HepG2 (cell line): ENCODE measurements at regions not wholly inside any gene's neighbourhood (a gene's known extent, or its start where the extent isn't known, plus 50 kb on each side); places are given as distances from the start of the nearest gene placed in this dataset.

Experiments used
- ATAC-seq: fragments of 200-7000 bp; cut with Tn5 transposase; 3 replicates; pipeline ENCODE4 v1.9.1; 2020; ENCODE audit warnings: mild to moderate bottlenecking, moderate library complexity
- BruUV-seq: library from RNA; stranded (reverse); fragments of 400-500 nt; replicated peaks from 2 replicates; lab custom pipeline; 2021; lab: Mats Ljungman, UMichigan
- CTCF ChIA-PET: fragments of 300-600 bp; formaldehyde crosslinking; extraction: SDS; loops from one replicate; lab custom pipeline; 2021; ENCODE audit warnings: low total read pairs, inconsistent platforms, low intra/inter-chr PET ratio; lab: Yijun Ruan, JAX
- POLR2A ChIA-PET: fragments of 350-600 bp; sonication (Branson Sonifier 250); formaldehyde crosslinking; loops from one replicate; lab custom pipeline; 2020; ENCODE audit warnings: antibody characterized with exemption, inconsistent platforms; lab: Yijun Ruan, JAX
- DNase-seq: peaks from one replicate; pipeline ENCODE4 v3.0.0-alpha.2; 2015; ENCODE audit warnings: low spot score
- FAIRE-seq: peaks from 3 replicates; lab custom pipeline; 2011; peaks lifted over from hg19 to GRCh38; lab: Jason Lieb, UNC
- H2AFZ ChIP-seq: one replicate; pipeline ENCODE4 v1.6.1; 2011; ENCODE audit warnings: low read length, inconsistent platforms
- H3K27ac ChIP-seq: fragments of 300-600 bp; 3 replicates; pipeline ENCODE4 v1.8.0; 2011; ENCODE audit warnings: mixed run types, mild to moderate bottlenecking, mixed read lengths, low read length, inconsistent platforms; ENCODE audit not compliant: insufficient read depth; ENCODE audit errors: extremely low read length
- H3K27me3 ChIP-seq, 2 experiments: fragments of 200-600 bp in 1 of 2; 2 replicates in 1 of 2; 3 replicates in 1 of 2; pipeline versions ENCODE4 v1.6.0 to v1.8.0; 2011; ENCODE audit warnings: low read length in 2 of 2, mild to moderate bottlenecking in 2 of 2, moderate library complexity in 2 of 2, inconsistent platforms in 1 of 2; ENCODE audit not compliant: insufficient read depth in 2 of 2, control insufficient read depth in 1 of 2
- H3K36me3 ChIP-seq, 2 experiments: fragments of 200-600 bp in 1 of 2; replicated peaks in 1 of 2; 2 replicates in 1 of 2; 3 replicates in 1 of 2; pipeline versions ENCODE4 v1.5.1 to v1.8.0; 2011; ENCODE audit warnings: low read length in 2 of 2, inconsistent platforms in 1 of 2; ENCODE audit not compliant: insufficient read depth in 2 of 2, control insufficient read depth in 1 of 2
- H3K4me1 ChIP-seq: 2 replicates; pipeline ENCODE4 v1.5.1; 2012; ENCODE audit warnings: low read length, inconsistent platforms; ENCODE audit not compliant: insufficient read depth
- H3K4me2 ChIP-seq: 2 replicates; pipeline ENCODE4 v1.6.0; 2011; ENCODE audit warnings: low read depth, low read length, inconsistent platforms
- H3K4me3 ChIP-seq, 3 experiments: fragments of 200-600 bp in 1 of 3; sonication (generic), shearing (Covaris generic) in 1 of 3; replicated peaks in 1 of 3; 2 replicates each; pipeline ENCODE4 v1.5.1; 2011 to 2016; ENCODE audit warnings: low read length in 3 of 3, inconsistent platforms in 2 of 3, low read depth in 2 of 3, mild to moderate bottlenecking in 2 of 3, control low read depth in 1 of 3, mixed read lengths in 1 of 3; ENCODE audit not compliant: insufficient read depth in 1 of 3
- H3K79me2 ChIP-seq: one replicate; pipeline ENCODE4 v1.6.1; 2011; ENCODE audit warnings: low read length, inconsistent platforms; ENCODE audit not compliant: insufficient read depth
- H3K9ac ChIP-seq: 2 replicates; pipeline ENCODE4 v1.6.0; 2011; ENCODE audit warnings: mild to moderate bottlenecking, low read depth, low read length, inconsistent platforms; ENCODE audit not compliant: insufficient read depth
- H3K9me3 ChIP-seq: 2 replicates; pipeline ENCODE4 v1.5.1; 2012; ENCODE audit warnings: mild to moderate bottlenecking, low read length
- H4K20me1 ChIP-seq: 2 replicates; pipeline ENCODE4 v1.6.0; 2011; ENCODE audit warnings: inconsistent platforms, mild to moderate bottlenecking, low read length, moderate library complexity; ENCODE audit not compliant: insufficient read depth
- EP300 ChIP-seq, 3 experiments: sonication (generic) in 1 of 3; formaldehyde crosslinking in 1 of 3; IDR thresholded peaks; 2 replicates each; pipeline versions ENCODE4 v1.5.1 to v1.6.1; 2011 to 2020; ENCODE audit warnings: low read depth in 2 of 3, low read length in 2 of 3, borderline replicate concordance in 1 of 3, improper control_type of control experiment in 1 of 3, mild to moderate bottlenecking in 1 of 3, missing genetic modification reagents in 1 of 3, moderate library complexity in 1 of 3
- GATA4 ChIP-seq: sonication (generic); IDR thresholded peaks from 2 replicates; pipeline ENCODE4 v1.6.1; 2016; ENCODE audit warnings: antibody characterized with exemption, low read depth, borderline replicate concordance
- MAF1 ChIP-seq: sonication (generic); formaldehyde crosslinking; IDR thresholded peaks from 2 replicates; pipeline ENCODE4 v1.5.0; 2020; ENCODE audit warnings: missing genetic modification reagents, borderline replicate concordance
- MBD4 ChIP-seq: IDR thresholded peaks from 2 replicates; pipeline ENCODE4 v1.6.1; 2012; ENCODE audit warnings: low read length, inconsistent platforms, borderline replicate concordance
- REL ChIP-seq: sonication (generic); formaldehyde crosslinking; conservative IDR thresholded peaks from 2 replicates; pipeline ENCODE4 v1.8.0; 2022; ENCODE audit warnings: mild to moderate bottlenecking, missing genetic modification reagents, moderate library complexity
- SIN3B ChIP-seq: fragments of 150-350 bp; IDR thresholded peaks from 2 replicates; pipeline ENCODE4 v1.6.1; 2014; ENCODE audit warnings: low read length
- ZBTB20 ChIP-seq: sonication (generic); formaldehyde crosslinking; IDR thresholded peaks from 2 replicates; pipeline ENCODE4 v1.8.1; 2023; ENCODE audit warnings: missing genetic modification reagents, low read depth, mild to moderate bottlenecking, borderline replicate concordance
- ZNF329 ChIP-seq: sonication (generic); formaldehyde crosslinking; IDR thresholded peaks from 2 replicates; pipeline ENCODE4 v1.9.0; 2021; ENCODE audit warnings: low read depth, mild to moderate bottlenecking, missing genetic modification reagents
- ZNF431 ChIP-seq: sonication (generic); formaldehyde crosslinking; IDR thresholded peaks from 2 replicates; pipeline ENCODE4 v1.9.0; 2022; ENCODE audit warnings: missing genetic modification reagents, low read depth, mild to moderate bottlenecking, borderline replicate concordance
- ZNF549 ChIP-seq: sonication (generic); formaldehyde crosslinking; IDR thresholded peaks from 2 replicates; pipeline ENCODE4 v1.5.0; 2020; ENCODE audit warnings: missing genetic modification reagents
- ZNF678 ChIP-seq: sonication (generic); formaldehyde crosslinking; IDR thresholded peaks from 2 replicates; pipeline ENCODE4 v1.4.0; 2020; ENCODE audit warnings: mild to moderate bottlenecking, missing genetic modification reagents
- WGBS: methylation state at CpG from one replicate; pipeline ENCODE4 v1.1.6; 2017; ENCODE audit warnings: low lambda C conversion rate; 5-methylcytosine and 5-hydroxymethylcytosine counted together
- in situ Hi-C: cut with HindIII; loops from 2 replicates; pipeline ENCODE4 v1.10.0; 2017; ENCODE audit warnings: low pct_unique_long_range_greater_than_20kb; ENCODE audit not compliant: extremely low pct_ligation_motif_present
- intact Hi-C: fragments of 100-400 bp; cut with micrococcal nuclease; formaldehyde crosslinking; loops from one replicate; pipeline ENCODE4 v1.10.0; 2022; ENCODE audit not compliant: unreplicated experiment

DNA sequence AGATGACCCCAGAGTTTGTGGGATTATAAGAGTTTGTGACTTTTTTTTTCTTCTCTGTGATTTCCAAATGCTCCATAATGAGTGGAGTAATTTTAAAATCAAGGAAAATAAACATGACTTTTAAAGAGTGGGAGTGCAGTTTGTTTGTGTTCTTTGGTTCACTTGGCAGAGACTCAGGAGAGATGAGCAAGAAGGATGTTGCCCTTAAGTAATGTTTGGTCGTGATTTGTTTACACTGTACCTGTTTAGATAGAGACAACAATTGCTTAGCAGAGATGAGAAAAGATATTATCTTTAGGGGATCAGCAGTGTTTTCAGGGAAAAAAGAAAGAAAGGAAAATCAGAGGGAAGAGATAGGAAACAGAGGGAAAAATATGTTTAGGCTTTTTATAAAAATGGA is 170.8 kb downstream of the ADSS2 start:
- Histone ChIP-seq H3K36me3 (no peaks in the 10 kb centered on the region), H4K20me1 (no peaks in the 10 kb centered on the region; the same call in 1 of the 2 replicates), H3K4me1 (no peaks in the 10 kb centered on the region), H3K27ac (no peak overlapping the region), H3K4me3 (no peak overlapping the region), H2AFZ (no peak overlapping the region), H3K9me3 (no peaks in the 10 kb centered on the region), H3K9ac (no peak overlapping the region)
- FAIRE-seq = no peak
- intact Hi-C loops = no loop called here
- whole genome bisulfite sequencing = 3% methylated on average over 1 of the region's 1 CpG
- TF ChIP-seq ZBTB20 (CRISPR knock-in tag) (no peak), SIN3B (no peak), ZNF431 (CRISPR knock-in tag) (no peak), REL (CRISPR knock-in tag) (no peak), GATA4 (no peak), MBD4 (no peak), ZNF678 (CRISPR knock-in tag) (no peak), ZNF329 (CRISPR knock-in tag) (no peak), MAF1 (CRISPR knock-in tag) (no peak), ZNF549 (CRISPR knock-in tag) (no peak), EP300 (IDR thresholded peaks at IDR 0.05; ENCODE audit: low read depth in 2 of 2, low read length in 2 of 2) (no peak), EP300 (CRISPR knock-in tag; IDR thresholded peaks at IDR 0.05; ENCODE audit: borderline replicate concordance) (no peak)
- TF ChIP-seq, all 625 proteins: peak for 0
- BruUV-seq = no TSS peak
- CTCF ChIA-PET = no interaction called here
- Histone ChIP-seq H3K27me3 (peaks cover 0 to 9% of the 10 kb centered on the region in 2 experiments; a peak in 1 of 5 replicates), H3K4me2 (no peak overlapping the region), H3K79me2 (no peaks in the 10 kb centered on the region)
- POLR2A ChIA-PET = no interaction called here
- in situ Hi-C loops = no loop called here
- DNase-seq (no peak), ATAC-seq (no peak)
